Smooth muscle cell (in vitro differentiated cells): ENCODE measurements at regions not wholly inside any gene's neighbourhood (a gene's known extent, or its start where the extent isn't known, plus 50 kb on each side); places are given as distances from the start of the nearest gene placed in this dataset.
A peak's percentile ranks its signal among the peaks of the same experiment; 100 is the strongest.

Experiments
- DNase-seq: peaks from one replicate; lab custom pipeline; 2025; ENCODE audit not compliant: unreplicated experiment; lab: John Stamatoyannopoulos, UW
- H2AFZ ChIP-seq: fragments of 200-600 bp; sonication (generic); 2 replicates; pipeline ENCODE4 v1.6.0; 2016; ENCODE audit warnings: antibody characterized with exemption, low read depth, mild to moderate bottlenecking
- H3F3A ChIP-seq: fragments of 200-600 bp; sonication (generic); 2 replicates; pipeline ENCODE4 v1.6.0; 2017; ENCODE audit warnings: antibody characterized with exemption, low read depth
- H3K27ac ChIP-seq: fragments of 200-600 bp; sonication (generic); 2 replicates; pipeline ENCODE4 v1.5.1; 2016; ENCODE audit warnings: low read depth, mild to moderate bottlenecking
- H3K27me3 ChIP-seq: fragments of 200-600 bp; sonication (generic); 2 replicates; pipeline ENCODE4 v1.6.1; 2016; ENCODE audit warnings: low read depth, mild to moderate bottlenecking
- H3K36me3 ChIP-seq: fragments of 200-600 bp; sonication (generic); 2 replicates; pipeline ENCODE4 v1.5.1; 2016; ENCODE audit warnings: low read depth
- H3K4me1 ChIP-seq: fragments of 200-600 bp; sonication (generic); 2 replicates; pipeline ENCODE4 v1.5.1; 2016; ENCODE audit warnings: low read depth
- H3K4me2 ChIP-seq: fragments of 200-600 bp; sonication (generic); 2 replicates; pipeline ENCODE4 v1.6.0; 2016; ENCODE audit warnings: mild to moderate bottlenecking
- H3K4me3 ChIP-seq: fragments of 200-600 bp; sonication (generic); 2 replicates; pipeline ENCODE4 v1.5.1; 2016; ENCODE audit warnings: mild to moderate bottlenecking
- H3K79me2 ChIP-seq: fragments of 200-600 bp; sonication (generic); 2 replicates; pipeline ENCODE4 v1.6.0; 2016; ENCODE audit warnings: low read depth, mild to moderate bottlenecking
- H3K9ac ChIP-seq: fragments of 200-600 bp; sonication (generic); 2 replicates; pipeline ENCODE4 v1.6.0; 2016; ENCODE audit warnings: low read depth
- H3K9me3 ChIP-seq: fragments of 200-600 bp; sonication (generic); replicated peaks from 2 replicates; pipeline ENCODE4 v1.5.1; 2016; ENCODE audit warnings: low read depth
- H4K20me1 ChIP-seq: fragments of 200-600 bp; sonication (generic); 2 replicates; pipeline ENCODE4 v1.6.0; 2016; ENCODE audit warnings: low read depth
- CTCF ChIP-seq: fragments of 200-600 bp; sonication (generic); IDR thresholded peaks from 2 replicates; pipeline ENCODE4 v1.5.1; 2017; ENCODE audit warnings: borderline replicate concordance, mild to moderate bottlenecking, antibody characterized with exemption; ENCODE audit not compliant: insufficient read depth, poor library complexity, severe bottlenecking
- WGBS: methylation state at CpG from one replicate; pipeline ENCODE4 v1.1.7; 2016; ENCODE audit warnings: low lambda C conversion rate; 5-methylcytosine and 5-hydroxymethylcytosine counted together

GRCh38 chr2:181193550-181193949 lies 213.1 kb downstream of the UBE2E3 start:
- H3K4me1 ChIP-seq = peaks cover 10% of the 10 kb centered on the region
- no peak overlapping the region for H3K9ac ChIP-seq
- H3K4me2 ChIP-seq = no peak overlapping the region
- TF ChIP-seq CTCF = no peak
- H3K9me3 ChIP-seq = no peaks in the 10 kb centered on the region
- 70% methylated on average over 1 of the region's 1 CpG for WGBS
- no peak overlapping the region for H3K27ac ChIP-seq
- H2AFZ ChIP-seq = no peak overlapping the region
- no peaks in the 10 kb centered on the region for H3F3A ChIP-seq
- H3K4me3 ChIP-seq = no peak overlapping the region
- no peaks in the 10 kb centered on the region for H3K36me3 ChIP-seq
- DNase-seq = no peak
- H3K27me3 ChIP-seq = no peaks in the 10 kb centered on the region
- H4K20me1 ChIP-seq = no peaks in the 10 kb centered on the region
- no peaks in the 10 kb centered on the region for H3K79me2 ChIP-seq

GRCh38 chr2:181196401-181196800 lies 216.0 kb downstream of the UBE2E3 start:
- H3K9me3 ChIP-seq = no peaks in the 10 kb centered on the region
- H3K4me2 ChIP-seq = no peak overlapping the region
- no peak for TF ChIP-seq CTCF
- DNase-seq = no peak
- H3K27me3 ChIP-seq = no peaks in the 10 kb centered on the region
- no peaks in the 10 kb centered on the region for H3K79me2 ChIP-seq
- no peaks in the 10 kb centered on the region for H3F3A ChIP-seq
- no peak overlapping the region for H3K4me3 ChIP-seq
- no peaks in the 10 kb centered on the region for H4K20me1 ChIP-seq
- WGBS = 93% methylated on average over 4 of the region's 4 CpGs
- no peak overlapping the region for H2AFZ ChIP-seq
- H3K9ac ChIP-seq = no peak overlapping the region
- no peaks in the 10 kb centered on the region for H3K36me3 ChIP-seq
- no peak overlapping the region for H3K27ac ChIP-seq
- peaks cover 1% of the 10 kb centered on the region for H3K4me1 ChIP-seq

- Histone ChIP-seq H3K79me2 (no peaks in the 10 kb centered on the region), H3K36me3 (no peaks in the 10 kb centered on the region), H3K4me3 (no peak overlapping the region), H3K27ac (no peak overlapping the region), H3K9me3 (no peaks in the 10 kb centered on the region), H3K4me1 (no peaks in the 10 kb centered on the region), H2AFZ (no peak overlapping the region), H3K9ac (peak overlapping the region; percentile 36), H3K27me3 (no peaks in the 10 kb centered on the region), H3K4me2 (no peak overlapping the region), H3F3A (no peaks in the 10 kb centered on the region), H4K20me1 (no peaks in the 10 kb centered on the region)
- 89% methylated on average over 3 of the region's 3 CpGs for WGBS
- no peak for DNase-seq
- no peak for TF ChIP-seq CTCF
Measured at GRCh38 chr2:181197140-181197760, 216.8 kb downstream of the UBE2E3 start.

GRCh38 chr2:181198183-181198864 lies 217.9 kb downstream of the UBE2E3 start:
- no peak for DNase-seq
- H2AFZ ChIP-seq = no peak overlapping the region

More at GRCh38 chr2:181198183-181198864, 217.9 kb downstream of the UBE2E3 start:
- Histone ChIP-seq H3F3A (no peaks in the 10 kb centered on the region), H3K4me1 (no peaks in the 10 kb centered on the region), H3K79me2 (no peaks in the 10 kb centered on the region), H3K4me3 (no peak overlapping the region), H4K20me1 (no peaks in the 10 kb centered on the region), H3K9me3 (no peaks in the 10 kb centered on the region), H3K36me3 (no peaks in the 10 kb centered on the region), H3K27ac (no peak overlapping the region), H3K9ac (no peak overlapping the region), H3K27me3 (no peaks in the 10 kb centered on the region), H3K4me2 (no peak overlapping the region)
- no peak for TF ChIP-seq CTCF
- 90% methylated on average over 1 of the region's 1 CpG for WGBS
